ENCODE measurements at regions not wholly inside any gene's neighbourhood (a gene's known extent, or its start where the extent isn't known, plus 50 kb on each side); places are given as distances from the start of the nearest gene placed in this dataset.

DNA sequence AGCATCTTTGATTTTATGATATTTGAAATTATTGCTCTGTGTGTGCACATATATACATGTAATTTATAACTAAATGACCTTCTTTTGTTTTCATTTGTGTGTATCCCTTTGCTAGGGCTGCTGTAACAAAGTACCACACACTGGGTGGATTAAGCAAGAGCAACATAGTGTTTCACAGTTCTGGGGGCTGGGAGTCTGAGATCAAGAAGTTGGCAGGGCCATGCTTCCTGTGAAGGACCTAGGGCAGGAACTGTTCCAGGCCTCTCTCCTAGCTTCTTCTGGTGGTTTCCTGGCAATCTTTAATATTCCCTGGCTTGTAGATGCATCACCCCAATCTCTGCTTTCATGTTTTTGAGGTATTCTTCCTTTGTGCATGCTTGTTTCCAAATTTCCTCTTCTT, 1043.9 kb downstream of the TSN start:
- no peak for TF ChIP-seq POLR2A (IDR thresholded peaks at IDR 0.05; ENCODE audit: low read length)
- TF ChIP-seq GATA1 (IDR thresholded peaks at IDR 0.05; ENCODE audit: low read depth, low read length) = no peak
